ENCODE measurements at regions not wholly inside any gene's neighbourhood (a gene's known extent, or its start where the extent isn't known, plus 50 kb on each side); places are given as distances from the start of the nearest gene placed in this dataset.

- no peak for DNase-seq (ENCODE audit: low spot score in 2 of 2)
- WGBS, 2 donors = 42 to 46% methylated on average over 4 of the region's 4 CpGs
- no peak overlapping the region for H3K4me3 ChIP-seq (ENCODE audit: low read depth, poor library complexity, severe bottlenecking)
- intact Hi-C loops (cut with DNase I; ENCODE audit: low total_unique reads) = no loop called here
- TF ChIP-seq POLR2A (IDR thresholded peaks at IDR 0.05) (no peak), CTCF (IDR thresholded peaks at IDR 0.05) (no peak)
Measured at GRCh38 chr12:45601888-45602287, 127.6 kb upstream of the ARID2 start.

- TF ChIP-seq CTCF (IDR thresholded peaks at IDR 0.05) (no peak), POLR2A (IDR thresholded peaks at IDR 0.05) (no peak)
- 96 to 97% methylated on average over 1 of the region's 1 CpG for WGBS, 2 donors
- intact Hi-C loops (cut with DNase I; ENCODE audit: low total_unique reads) = no loop called here
- H3K4me3 ChIP-seq (ENCODE audit: low read depth, poor library complexity, severe bottlenecking) = no peak overlapping the region
- DNase-seq (ENCODE audit: low spot score in 2 of 2) = no peak
Measured at GRCh38 chr12:45605624-45606023, 123.9 kb upstream of the ARID2 start.

GRCh38 chr12:45611061-45611460, 118.4 kb upstream of the ARID2 start:
- TF ChIP-seq CTCF (IDR thresholded peaks at IDR 0.05) = no peak
- no peak for TF ChIP-seq POLR2A (IDR thresholded peaks at IDR 0.05)
- intact Hi-C loops (cut with DNase I; ENCODE audit: low total_unique reads) = no loop called here
- WGBS, 2 donors = 23 to 29% methylated on average over 20 of the region's 20 CpGs
- DNase-seq (ENCODE audit: low spot score in 2 of 2) = no peak
- H3K4me3 ChIP-seq (ENCODE audit: low read depth, poor library complexity, severe bottlenecking) = no peak overlapping the region

GRCh38 chr12:45611495-45611894, 118.0 kb upstream of the ARID2 start:
- no peak overlapping the region for H3K4me3 ChIP-seq (ENCODE audit: low read depth, poor library complexity, severe bottlenecking)
- 73 to 80% methylated on average over 5 of the region's 5 CpGs for WGBS, 2 donors
- intact Hi-C loops (cut with DNase I; ENCODE audit: low total_unique reads) = no loop called here
- TF ChIP-seq POLR2A (IDR thresholded peaks at IDR 0.05) (no peak), CTCF (IDR thresholded peaks at IDR 0.05) (no peak)
- DNase-seq (ENCODE audit: low spot score in 2 of 2) = no peak

- intact Hi-C loops (cut with DNase I; ENCODE audit: low total_unique reads) = no loop called here
- WGBS, 2 donors = 88 to 97% methylated on average over 7 of the region's 7 CpGs
- no peak for DNase-seq (ENCODE audit: low spot score in 2 of 2)
- no peak for TF ChIP-seq POLR2A (IDR thresholded peaks at IDR 0.05)
- no peak for TF ChIP-seq CTCF (IDR thresholded peaks at IDR 0.05)
- H3K4me3 ChIP-seq (ENCODE audit: low read depth, poor library complexity, severe bottlenecking) = no peak overlapping the region
Measured at GRCh38 chr12:45612044-45612794, 117.3 kb upstream of the ARID2 start.

GRCh38 chr12:45613296-45613695, 116.2 kb upstream of the ARID2 start:
- TF ChIP-seq CTCF (IDR thresholded peaks at IDR 0.05) (no peak), POLR2A (IDR thresholded peaks at IDR 0.05) (no peak)
- no peak overlapping the region for H3K4me3 ChIP-seq (ENCODE audit: low read depth, poor library complexity, severe bottlenecking)
- DNase-seq (ENCODE audit: low spot score in 2 of 2) = no peak
- intact Hi-C loops (cut with DNase I; ENCODE audit: low total_unique reads) = no loop called here
- 75 to 84% methylated on average over 3 of the region's 3 CpGs for WGBS, 2 donors
